Adrenal gland (tissue), 5 donors: ENCODE measurements at regions not wholly inside any gene's neighbourhood (a gene's known extent, or its start where the extent isn't known, plus 50 kb on each side); places are given as distances from the start of the nearest gene placed in this dataset.

ENCODE experiments used
- POLR2A ChIP-seq, 2 donors: fragments of 450-650 bp; IDR thresholded peaks; one replicate each; pipeline ENCODE4 v1.6.1; 2017; ENCODE audit warnings: antibody characterized with exemption in 2 of 2, mild to moderate bottlenecking in 2 of 2, moderate library complexity in 1 of 2
- TF ChIP-seq, protein P1 (sequence below), 6 experiments: fragments of 450-650 bp in 4 of 6; fragments of 200-600 bp in 2 of 6; sonication (generic) in 1 of 6; IDR thresholded peaks; 1 replicate in 5 of 6; 2 replicates in 1 of 6; pipeline versions ENCODE4 v1.5.1 to v1.8.0; 2016 to 2021; ENCODE audit warnings: antibody characterized with exemption in 6 of 6, mild to moderate bottlenecking in 2 of 6, moderate library complexity in 1 of 6
- donor health status: DM: no; HTN: no; CAD: no.

DNA sequence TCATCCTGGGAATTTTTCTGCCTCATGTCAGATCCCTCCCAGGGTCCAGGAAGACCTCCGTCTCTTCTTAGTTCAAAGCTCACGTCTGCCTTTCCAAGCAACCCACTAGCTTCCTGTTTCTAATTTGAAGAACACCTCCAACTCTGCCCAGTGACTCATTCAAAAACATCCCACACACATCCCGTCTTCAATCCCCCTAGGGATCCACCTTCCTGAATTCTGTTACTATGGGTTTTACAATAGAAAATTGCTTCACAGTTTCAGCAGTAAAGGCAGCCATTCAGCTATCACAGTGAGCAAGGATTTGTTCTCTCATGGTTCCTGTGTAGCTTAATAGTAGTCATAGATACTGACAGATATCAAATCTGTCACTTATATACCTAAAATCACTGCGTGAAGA lies 308.3 kb upstream of the CCDC54 start:
- TF ChIP-seq, protein P1, sequence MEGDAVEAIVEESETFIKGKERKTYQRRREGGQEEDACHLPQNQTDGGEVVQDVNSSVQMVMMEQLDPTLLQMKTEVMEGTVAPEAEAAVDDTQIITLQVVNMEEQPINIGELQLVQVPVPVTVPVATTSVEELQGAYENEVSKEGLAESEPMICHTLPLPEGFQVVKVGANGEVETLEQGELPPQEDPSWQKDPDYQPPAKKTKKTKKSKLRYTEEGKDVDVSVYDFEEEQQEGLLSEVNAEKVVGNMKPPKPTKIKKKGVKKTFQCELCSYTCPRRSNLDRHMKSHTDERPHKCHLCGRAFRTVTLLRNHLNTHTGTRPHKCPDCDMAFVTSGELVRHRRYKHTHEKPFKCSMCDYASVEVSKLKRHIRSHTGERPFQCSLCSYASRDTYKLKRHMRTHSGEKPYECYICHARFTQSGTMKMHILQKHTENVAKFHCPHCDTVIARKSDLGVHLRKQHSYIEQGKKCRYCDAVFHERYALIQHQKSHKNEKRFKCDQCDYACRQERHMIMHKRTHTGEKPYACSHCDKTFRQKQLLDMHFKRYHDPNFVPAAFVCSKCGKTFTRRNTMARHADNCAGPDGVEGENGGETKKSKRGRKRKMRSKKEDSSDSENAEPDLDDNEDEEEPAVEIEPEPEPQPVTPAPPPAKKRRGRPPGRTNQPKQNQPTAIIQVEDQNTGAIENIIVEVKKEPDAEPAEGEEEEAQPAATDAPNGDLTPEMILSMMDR (IDR thresholded peaks at IDR 0.05), result no peak
- no peak for TF ChIP-seq POLR2A (IDR thresholded peaks at IDR 0.05)
